ENCODE measurements at regions not wholly inside any gene's neighbourhood (a gene's known extent, or its start where the extent isn't known, plus 50 kb on each side); places are given as distances from the start of the nearest gene placed in this dataset.

DNA sequence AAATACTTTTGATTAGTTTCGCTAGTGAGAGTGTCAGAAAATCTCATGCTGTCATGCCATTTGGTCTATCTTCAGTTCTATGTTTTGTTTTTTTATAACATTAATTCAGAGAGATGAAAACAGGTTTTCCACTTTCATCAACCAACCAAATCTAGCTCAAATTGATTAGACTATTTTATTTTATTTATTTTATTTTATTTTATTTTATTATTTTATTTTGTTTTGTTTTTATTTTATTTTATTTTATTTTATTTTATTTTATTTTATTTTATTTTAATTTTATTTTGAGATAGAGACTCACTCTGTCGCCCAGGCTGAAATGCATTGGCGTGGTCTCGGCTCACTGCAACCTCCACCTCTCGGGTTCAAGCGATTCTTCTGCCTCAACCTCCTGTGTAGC, 1391.0 kb upstream of the ADGRB3 start:
- RAD21 ChIA-PET (ENCODE audit: unreplicated experiment), result no interaction called here

DNA sequence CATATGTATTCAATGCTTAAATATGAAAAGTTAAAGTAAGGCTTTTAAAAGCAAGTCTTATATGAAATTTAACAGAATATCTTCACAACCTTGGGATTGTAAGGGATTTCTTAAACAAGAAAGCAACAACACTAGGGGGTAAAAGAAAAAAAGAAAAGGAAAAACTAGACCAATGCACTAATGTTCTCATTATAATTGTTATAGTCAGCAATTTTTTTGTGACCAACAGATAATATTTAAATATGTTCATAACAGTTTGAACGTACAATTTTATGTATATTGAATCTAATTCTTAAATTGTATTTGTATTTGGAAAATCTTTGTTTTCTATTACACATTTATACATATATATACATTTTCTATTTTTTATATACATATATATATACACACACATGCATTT, 1397.8 kb upstream of the ADGRB3 start:
- Histone ChIP-seq H3K9me3 (replicated peaks; ENCODE audit: control insufficient read depth, insufficient read depth, low read length) (no peaks in the 10 kb centered on the region), H3K27me3 (replicated peaks in 1 of 2; ENCODE audit: control insufficient read depth in 2 of 2, insufficient read depth in 2 of 2, low read length in 1 of 2) (no peaks in the 10 kb centered on the region), H3K4me2 (ENCODE audit: control insufficient read depth, insufficient read depth) (no peak overlapping the region), H3K4me3 (no peak overlapping the region), H3K79me2 (ENCODE audit: control insufficient read depth, insufficient read depth, low read length) (no peaks in the 10 kb centered on the region), H3K27ac (ENCODE audit: control insufficient read depth, insufficient read depth) (no peak overlapping the region), H4K20me1 (ENCODE audit: control insufficient read depth, insufficient read depth) (no peaks in the 10 kb centered on the region), H3K4me1 (ENCODE audit: control insufficient read depth, insufficient read depth, low read length) (no peaks in the 10 kb centered on the region), H2AFZ (ENCODE audit: control insufficient read depth, low read depth, low read length) (no peak overlapping the region), H3K36me3 (ENCODE audit: control insufficient read depth in 2 of 2, insufficient read depth in 2 of 2, low read length in 1 of 2) (no peaks in the 10 kb centered on the region), H3K9ac (ENCODE audit: control insufficient read depth, insufficient read depth, low read length) (no peak overlapping the region)
- DNase-seq (ENCODE audit: low read depth, low spot score) (no peak), FAIRE-seq (no peak), ATAC-seq (no peak)
- in situ Hi-C loops (cut with MboI) (no loop called here), intact Hi-C loops (cut with micrococcal nuclease; ENCODE audit: unreplicated experiment) (no loop called here)
- CTCF ChIA-PET, result interaction anchor here (1.1 kb wide), 1 partner anchor 30 kb away, joined by 3 read pairs; no protein-coding TSS in a partner anchor
- BruUV-seq (replicated peaks), result no TSS peak
- TF ChIP-seq, protein P1, sequence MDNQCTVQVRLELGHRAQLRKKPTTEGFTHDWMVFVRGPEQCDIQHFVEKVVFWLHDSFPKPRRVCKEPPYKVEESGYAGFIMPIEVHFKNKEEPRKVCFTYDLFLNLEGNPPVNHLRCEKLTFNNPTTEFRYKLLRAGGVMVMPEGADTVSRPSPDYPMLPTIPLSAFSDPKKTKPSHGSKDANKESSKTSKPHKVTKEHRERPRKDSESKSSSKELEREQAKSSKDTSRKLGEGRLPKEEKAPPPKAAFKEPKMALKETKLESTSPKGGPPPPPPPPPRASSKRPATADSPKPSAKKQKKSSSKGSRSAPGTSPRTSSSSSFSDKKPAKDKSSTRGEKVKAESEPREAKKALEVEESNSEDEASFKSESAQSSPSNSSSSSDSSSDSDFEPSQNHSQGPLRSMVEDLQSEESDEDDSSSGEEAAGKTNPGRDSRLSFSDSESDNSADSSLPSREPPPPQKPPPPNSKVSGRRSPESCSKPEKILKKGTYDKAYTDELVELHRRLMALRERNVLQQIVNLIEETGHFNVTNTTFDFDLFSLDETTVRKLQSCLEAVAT (IDR thresholded peaks at IDR 0.05), result no peak
- TF ChIP-seq SMAD1 (IDR thresholded peaks at IDR 0.05; ENCODE audit: low read depth, partially characterized antibody) (no peak), CBX3 (IDR thresholded peaks at IDR 0.05; ENCODE audit: borderline replicate concordance, low read depth) (no peak)
- 0% methylated on average over 1 of the region's 1 CpG for WGBS (ENCODE audit: insufficient coverage, insufficient replicate concordance, low lambda C conversion rate, missing lambda C conversion rate)
- SMC1A ChIA-PET (ENCODE audit: uncharacterized antibody, unreplicated experiment), result no interaction called here
- RAD21 ChIA-PET (ENCODE audit: unreplicated experiment), result no interaction called here
- POLR2A ChIA-PET, result no interaction called here

More for the DNA sequence above, 1391.0 kb upstream of the ADGRB3 start:
- ATAC-seq (no peak), DNase-seq (ENCODE audit: low read depth, low spot score) (no peak), FAIRE-seq (no peak)
- Histone ChIP-seq H3K9ac (ENCODE audit: control insufficient read depth, insufficient read depth, low read length) (no peak overlapping the region), H4K20me1 (ENCODE audit: control insufficient read depth, insufficient read depth) (no peaks in the 10 kb centered on the region), H2AFZ (ENCODE audit: control insufficient read depth, low read depth, low read length) (no peak overlapping the region), H3K79me2 (ENCODE audit: control insufficient read depth, insufficient read depth, low read length) (no peaks in the 10 kb centered on the region), H3K27ac (ENCODE audit: control insufficient read depth, insufficient read depth) (no peak overlapping the region), H3K4me3 (no peak overlapping the region), H3K27me3 (replicated peaks in 1 of 2; ENCODE audit: control insufficient read depth in 2 of 2, insufficient read depth in 2 of 2, low read length in 1 of 2) (no peaks in the 10 kb centered on the region), H3K4me2 (ENCODE audit: control insufficient read depth, insufficient read depth) (no peak overlapping the region), H3K36me3 (ENCODE audit: control insufficient read depth in 2 of 2, insufficient read depth in 2 of 2, low read length in 1 of 2) (no peaks in the 10 kb centered on the region), H3K4me1 (ENCODE audit: control insufficient read depth, insufficient read depth, low read length) (no peaks in the 10 kb centered on the region), H3K9me3 (replicated peaks; ENCODE audit: control insufficient read depth, insufficient read depth, low read length) (no peaks in the 10 kb centered on the region)
- WGBS (ENCODE audit: insufficient coverage, insufficient replicate concordance, low lambda C conversion rate, missing lambda C conversion rate), result 41% methylated on average over 6 of the region's 6 CpGs
- ChIA-PET POLR2A (no interaction called here), SMC1A (ENCODE audit: uncharacterized antibody, unreplicated experiment) (no interaction called here), CTCF (no interaction called here)
- in situ Hi-C loops (cut with MboI), result no loop called here
- intact Hi-C loops (cut with micrococcal nuclease; ENCODE audit: unreplicated experiment), result no loop called here
- BruUV-seq (replicated peaks), result no TSS peak
- TF ChIP-seq RBBP5 (conservative IDR thresholded peaks at IDR 0.05) (no peak), CBFB (IDR thresholded peaks at IDR 0.05; ENCODE audit: low read depth) (no peak)
